ENCODE measurements at regions not wholly inside any gene's neighbourhood (a gene's known extent, or its start where the extent isn't known, plus 50 kb on each side); places are given as distances from the start of the nearest gene placed in this dataset.

- no peak for TF ChIP-seq GABPA (IDR thresholded peaks at IDR 0.05; ENCODE audit: low read depth)
- no peak for TF ChIP-seq REST (IDR thresholded peaks at IDR 0.05; ENCODE audit: insufficient replicate concordance, low read depth)
- TF ChIP-seq SPI1 (IDR thresholded peaks at IDR 0.05; ENCODE audit: borderline replicate concordance, low read depth), result no peak
- no peak for TF ChIP-seq POLR2AphosphoS5 (IDR thresholded peaks at IDR 0.05; ENCODE audit: low read depth)
- no peak for TF ChIP-seq CTCF (IDR thresholded peaks at IDR 0.05; ENCODE audit: insufficient read depth, low read length)
- Histone ChIP-seq H3K4me3 (replicated peaks; ENCODE audit: insufficient read depth, low read length) (no peak overlapping the region), H3K27ac (replicated peaks) (no peak overlapping the region), H3K27me3 (ENCODE audit: insufficient read depth, poor library complexity, severe bottlenecking) (peaks cover under 1% of the 10 kb centered on the region)
- DNase-seq (ENCODE audit: low read depth in 1 of 2, low spot score in 1 of 2), result no peak
Observed at GRCh38 chr18:64518191-64518590, 369.3 kb upstream of the LINC00305 start.

- no peak for DNase-seq (ENCODE audit: low read depth in 1 of 2, low spot score in 1 of 2)
- TF ChIP-seq SPI1 (IDR thresholded peaks at IDR 0.05; ENCODE audit: borderline replicate concordance, low read depth) (no peak), GABPA (IDR thresholded peaks at IDR 0.05; ENCODE audit: low read depth) (no peak), CTCF (IDR thresholded peaks at IDR 0.05; ENCODE audit: insufficient read depth, low read length) (no peak), POLR2AphosphoS5 (IDR thresholded peaks at IDR 0.05; ENCODE audit: low read depth) (no peak), REST (IDR thresholded peaks at IDR 0.05; ENCODE audit: insufficient replicate concordance, low read depth) (no peak)
- no peak overlapping the region for H3K4me3 ChIP-seq (replicated peaks; ENCODE audit: insufficient read depth, low read length)
- peaks cover 3% of the 10 kb centered on the region for H3K27me3 ChIP-seq (ENCODE audit: insufficient read depth, poor library complexity, severe bottlenecking)
- no peak overlapping the region for H3K27ac ChIP-seq (replicated peaks)
Observed at GRCh38 chr18:64513401-64513800, 364.5 kb upstream of the LINC00305 start.

DNA sequence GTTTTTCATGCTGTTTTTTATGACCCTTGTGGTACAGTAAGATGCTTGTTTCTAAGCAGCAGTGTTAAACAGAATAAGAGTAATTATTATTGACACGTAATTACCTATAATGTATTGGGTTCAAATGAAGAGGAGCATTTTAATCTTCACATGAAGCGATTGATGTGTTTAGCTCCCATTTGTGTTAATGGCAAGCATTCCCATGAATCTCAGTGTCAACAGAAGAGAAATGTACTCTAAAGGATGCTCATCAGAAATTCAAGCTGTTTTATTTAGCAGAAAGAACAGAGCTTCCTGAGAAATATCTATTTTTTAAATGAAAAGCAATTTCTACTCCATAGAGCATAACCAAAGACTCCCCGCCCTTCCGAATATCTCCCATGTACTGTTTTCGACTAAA lies 341.3 kb upstream of the LINC00305 start:
- Histone ChIP-seq H3K27me3 (ENCODE audit: insufficient read depth, poor library complexity, severe bottlenecking) (no peaks in the 10 kb centered on the region), H3K27ac (replicated peaks) (no peak overlapping the region), H3K4me3 (replicated peaks; ENCODE audit: insufficient read depth, low read length) (no peak overlapping the region)
- TF ChIP-seq CTCF (IDR thresholded peaks at IDR 0.05; ENCODE audit: insufficient read depth, low read length) (no peak), GABPA (IDR thresholded peaks at IDR 0.05; ENCODE audit: low read depth) (no peak), SPI1 (IDR thresholded peaks at IDR 0.05; ENCODE audit: borderline replicate concordance, low read depth) (no peak), POLR2AphosphoS5 (IDR thresholded peaks at IDR 0.05; ENCODE audit: low read depth) (no peak), REST (IDR thresholded peaks at IDR 0.05; ENCODE audit: insufficient replicate concordance, low read depth) (no peak)
- DNase-seq (ENCODE audit: low read depth in 1 of 2, low spot score in 1 of 2), result no peak
